ENCODE measurements at regions not wholly inside any gene's neighbourhood (a gene's known extent, or its start where the extent isn't known, plus 50 kb on each side); places are given as distances from the start of the nearest gene placed in this dataset.
"Not testable (repeated sequence)": the region's sequence is repeated elsewhere in the genome, so short reads cannot be mapped to it uniquely, and the experiment has no call there.

- no peak for DNase-seq
Measured at GRCh38 chr13:44780591-44781280, 204.6 kb upstream of the TSC22D1 start.

DNA sequence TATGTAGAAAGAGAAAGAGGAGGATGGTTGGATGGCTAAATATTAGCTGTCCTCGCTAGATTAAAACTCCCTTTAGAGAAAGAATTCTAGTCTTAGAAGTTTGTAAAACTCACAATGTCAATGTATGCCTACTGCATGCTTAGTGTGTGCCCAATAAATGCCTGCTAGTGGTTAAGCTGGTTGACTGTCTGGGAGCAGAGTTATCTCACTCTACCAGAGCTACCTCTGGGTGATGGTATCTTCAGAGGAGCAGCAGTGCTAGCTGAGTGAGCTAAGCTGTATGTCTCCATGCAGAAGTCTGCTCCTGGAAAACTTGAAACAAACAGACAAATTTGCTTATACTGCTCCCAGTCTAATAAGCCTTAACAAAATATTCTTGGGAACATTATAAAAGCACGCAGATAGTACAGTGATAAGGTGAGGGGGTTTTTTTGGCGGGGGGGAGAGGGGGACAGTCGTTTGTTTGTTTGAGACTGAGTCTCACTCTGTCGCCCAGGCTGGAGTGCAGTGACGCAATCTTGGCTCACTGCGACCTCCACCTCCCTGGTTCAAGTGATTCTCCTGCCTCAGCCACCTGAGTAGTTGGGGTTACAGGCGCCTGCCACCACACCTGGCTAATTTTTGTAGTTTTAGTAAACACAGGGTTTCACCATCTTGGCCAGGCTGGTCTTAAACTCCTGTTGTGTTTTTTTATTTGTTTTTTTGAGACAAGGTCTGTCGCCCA is 202.8 kb upstream of the TSC22D1 start:
- DNase-seq: no peak

- DNase-seq: not testable (repeated sequence)
Measured at GRCh38 chr13:44775290-44775689, 199.2 kb upstream of the TSC22D1 start.

DNA sequence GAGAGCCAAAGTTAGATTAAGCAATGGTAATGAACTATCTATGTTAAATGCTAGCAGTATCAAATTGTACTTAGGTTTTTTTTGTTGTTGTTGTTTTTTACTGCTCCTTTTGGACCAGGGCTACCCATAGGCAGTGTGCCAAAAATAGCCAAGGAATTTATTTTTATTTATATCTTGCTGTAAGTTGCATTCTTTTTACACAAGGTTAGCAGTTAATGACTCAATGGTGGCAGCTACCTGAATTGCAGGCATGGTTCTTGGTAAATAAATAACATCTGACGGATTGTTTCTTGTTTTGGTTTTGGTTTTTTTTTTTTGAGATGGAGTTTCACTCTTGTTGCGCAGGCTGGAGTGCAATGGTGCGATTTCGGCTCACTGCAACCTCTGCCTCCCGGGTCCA is 194.8 kb upstream of the TSC22D1 start:
- no peak for DNase-seq

DNA sequence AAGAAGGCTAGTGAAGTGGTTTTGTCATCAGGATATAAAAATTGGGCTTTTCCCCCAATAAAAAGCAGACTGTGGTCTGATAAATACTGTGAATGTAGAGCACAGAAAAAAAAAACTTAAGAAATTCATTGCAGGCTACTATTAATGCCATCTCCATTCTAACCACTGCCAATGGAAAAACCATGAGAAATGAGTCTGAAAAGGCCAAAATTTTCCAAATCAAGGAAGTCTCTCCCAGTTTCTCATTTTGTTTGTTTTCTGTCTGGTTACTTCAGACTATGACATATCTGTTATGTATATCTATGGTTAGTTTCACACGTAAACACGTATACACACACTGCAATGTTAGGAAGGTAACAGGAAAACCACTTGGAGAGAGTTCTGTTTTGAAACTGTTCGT is 193.6 kb upstream of the TSC22D1 start:
- no peak for DNase-seq

DNA sequence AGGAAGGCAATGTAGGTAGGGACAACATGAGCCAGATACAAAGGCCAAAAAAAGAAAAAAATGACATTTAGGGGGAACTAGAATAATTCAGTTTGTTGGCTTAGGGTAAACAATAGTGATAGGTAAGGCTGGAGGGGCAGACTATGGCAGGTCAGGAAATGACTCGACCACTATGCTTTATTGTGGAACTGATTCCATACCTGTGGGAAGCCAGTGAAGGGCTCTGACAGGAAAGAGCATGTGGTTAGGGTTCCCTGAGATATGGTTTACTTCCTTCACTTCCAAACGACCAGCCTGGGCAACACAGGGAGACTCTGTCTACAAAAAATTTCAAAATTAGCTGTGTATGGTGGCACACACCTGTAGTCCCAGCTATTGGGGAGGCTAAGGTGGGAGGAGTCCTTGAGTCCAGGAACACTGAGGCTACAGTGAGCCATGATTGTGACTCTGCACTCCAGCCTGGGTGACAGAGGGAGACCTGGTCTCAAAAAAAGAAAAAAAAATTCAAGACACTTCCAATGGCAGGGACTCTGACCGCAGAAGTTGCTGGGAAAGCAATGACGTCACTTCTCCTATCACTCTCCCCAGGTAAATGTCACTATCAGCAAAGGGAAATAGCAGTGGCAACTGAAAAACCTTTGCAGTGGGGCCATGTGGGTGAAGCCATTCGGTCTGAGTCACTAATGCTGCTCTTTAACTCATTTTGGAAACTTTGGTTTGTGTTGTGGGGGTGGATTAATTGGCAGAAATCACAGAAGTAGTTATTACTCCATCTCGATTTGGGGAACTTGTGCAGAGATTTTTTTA is 192.8 kb upstream of the TSC22D1 start:
- no peak for DNase-seq

DNA sequence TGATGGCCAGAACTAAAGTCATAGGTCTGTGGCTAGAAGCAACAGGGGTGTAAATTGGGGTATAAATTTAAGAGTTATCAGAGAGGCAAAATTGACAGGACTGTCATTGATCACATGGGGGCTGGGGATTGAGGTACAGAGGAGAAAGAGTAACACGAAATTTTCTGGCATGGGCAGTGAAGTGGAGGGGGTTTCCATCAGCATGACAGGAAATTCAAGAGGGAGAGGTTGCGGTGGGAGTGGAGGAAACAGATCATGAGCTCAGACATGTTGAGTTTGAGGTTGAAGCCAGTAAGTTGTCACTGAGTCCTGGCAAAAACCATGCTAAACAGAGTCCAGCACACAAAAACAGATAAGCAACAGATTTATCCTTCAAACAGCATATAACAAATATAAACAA is 192.1 kb upstream of the TSC22D1 start:
- DNase-seq: no peak

GRCh38 chr13:44765001-44765471 is 188.9 kb upstream of the TSC22D1 start:
- no peak for DNase-seq

GRCh38 chr13:44764302-44764692 is 188.2 kb upstream of the TSC22D1 start:
- DNase-seq: no peak

- DNase-seq: no peak
Measured at GRCh38 chr13:44763615-44764301, 187.6 kb upstream of the TSC22D1 start.

DNA sequence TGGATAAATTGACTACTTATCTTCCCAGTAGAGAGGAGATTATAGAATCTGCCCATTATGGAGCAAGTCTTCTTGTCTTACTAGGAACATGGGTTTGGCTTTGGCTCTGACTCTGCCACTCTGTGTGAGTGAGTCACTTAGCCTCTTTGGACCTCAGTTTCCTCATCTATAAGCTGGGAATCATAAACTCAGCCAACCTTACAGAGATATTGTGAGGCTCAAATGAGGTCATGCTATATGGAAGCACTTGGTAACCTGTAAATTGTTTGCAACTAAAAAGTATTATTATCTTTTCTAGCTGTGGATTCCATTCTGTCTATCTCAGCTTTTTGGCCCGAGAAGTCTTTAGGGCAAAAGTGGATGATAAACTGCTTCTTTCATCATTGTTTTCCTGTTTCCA is 186.8 kb upstream of the TSC22D1 start:
- no peak for DNase-seq

DNA sequence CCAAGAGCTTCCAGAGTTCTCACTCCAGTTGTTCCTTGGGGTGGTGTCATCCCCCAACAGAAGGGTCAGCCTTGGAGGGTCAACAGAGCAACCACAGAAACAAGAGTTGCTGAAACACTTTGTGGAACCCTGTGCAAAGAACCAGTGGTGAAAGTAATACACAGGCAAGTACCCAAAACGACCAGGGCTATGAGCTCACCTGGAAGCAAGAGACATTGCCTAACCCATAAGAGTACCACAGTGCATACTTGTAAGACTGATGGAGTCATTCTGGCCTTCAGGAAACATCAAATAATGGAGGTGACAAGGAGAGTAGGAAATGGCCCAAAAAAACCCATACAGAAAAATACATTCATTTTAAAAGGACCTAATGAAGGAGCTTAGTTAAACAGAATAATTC is 184.3 kb upstream of the TSC22D1 start:
- peak; percentile 30 for DNase-seq

- peak; percentile 77 for DNase-seq
Measured at GRCh38 chr13:44759384-44760360, 183.5 kb upstream of the TSC22D1 start.

DNA sequence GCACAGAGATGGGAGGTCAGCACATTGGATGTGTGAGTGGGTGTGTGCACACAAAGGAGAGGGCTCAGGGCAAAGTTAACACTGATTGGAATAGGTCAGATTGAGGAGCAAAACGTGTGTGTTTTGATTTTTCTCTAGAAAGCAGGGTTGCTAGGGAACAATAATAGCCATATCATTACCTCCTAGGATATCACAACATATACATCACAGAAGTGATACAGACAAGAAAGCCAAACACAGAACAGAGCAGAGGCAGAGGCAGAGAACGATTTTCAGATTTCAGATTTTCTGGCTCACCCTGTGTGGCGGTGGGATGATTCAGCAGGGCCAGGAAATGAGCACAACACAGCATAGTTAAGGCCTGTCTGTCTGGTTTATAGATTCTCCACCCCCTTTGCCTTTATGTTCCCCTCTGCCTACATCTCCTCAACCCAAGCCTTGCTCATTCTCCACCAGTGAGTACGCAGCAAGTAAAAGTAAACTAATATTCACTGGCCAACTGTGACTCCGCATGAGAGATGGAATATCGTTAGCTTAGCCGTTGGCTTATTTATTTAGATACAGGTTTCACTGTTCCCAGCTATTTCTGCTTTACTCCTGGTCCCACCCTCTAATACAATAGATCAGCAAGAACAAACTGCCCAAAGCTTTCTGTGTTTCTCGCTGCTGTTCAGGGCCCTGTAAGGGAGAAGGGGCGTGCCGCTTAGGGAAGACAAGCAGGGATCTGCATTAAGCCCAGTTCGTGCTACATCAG is 182.7 kb upstream of the TSC22D1 start:
- DNase-seq: no peak

DNA sequence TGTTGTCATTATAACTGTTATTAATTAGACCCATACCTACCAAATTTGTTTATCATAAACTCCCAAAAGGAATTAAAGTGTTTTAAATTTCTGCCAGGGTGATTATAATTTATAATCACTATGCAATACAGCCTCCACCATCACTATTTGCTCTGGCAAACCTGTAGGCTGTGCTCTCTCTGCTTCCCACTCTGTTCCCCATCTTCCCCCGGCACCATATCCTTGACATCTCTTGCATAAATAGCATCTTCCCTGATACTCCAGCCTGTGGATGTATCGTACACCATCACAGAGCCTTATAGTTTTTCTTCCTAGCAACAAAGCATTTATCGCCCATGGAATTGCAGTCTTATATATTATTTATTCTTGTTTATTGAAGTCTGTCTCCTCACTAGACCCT is 181.5 kb upstream of the TSC22D1 start:
- no peak for DNase-seq

GRCh38 chr13:44756276-44756810 is 180.2 kb upstream of the TSC22D1 start:
- DNase-seq: no peak

DNA sequence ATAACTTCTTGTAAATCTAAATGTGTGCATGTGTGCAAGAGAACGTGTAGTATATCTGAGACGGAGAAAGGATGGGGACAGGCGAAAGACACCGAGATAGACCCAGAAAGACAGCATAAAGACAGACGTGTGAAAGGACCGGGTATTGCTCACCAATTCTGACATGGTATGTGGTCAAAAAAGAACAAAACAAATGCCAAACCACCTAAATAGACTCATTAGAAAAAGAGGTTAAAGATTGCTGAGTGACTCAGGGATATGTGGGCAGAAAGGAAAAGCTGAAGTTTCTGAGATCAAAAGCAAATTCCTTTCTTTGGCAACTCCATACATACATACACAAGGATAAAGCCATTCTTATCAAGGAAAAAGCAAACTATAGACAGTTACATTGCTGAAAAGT is 179.7 kb upstream of the TSC22D1 start:
- no peak for DNase-seq

- DNase-seq: no peak
Measured at GRCh38 chr13:44752164-44752563, 176.0 kb upstream of the TSC22D1 start.

GRCh38 chr13:44750630-44751029 is 174.5 kb upstream of the TSC22D1 start:
- no peak for DNase-seq

DNA sequence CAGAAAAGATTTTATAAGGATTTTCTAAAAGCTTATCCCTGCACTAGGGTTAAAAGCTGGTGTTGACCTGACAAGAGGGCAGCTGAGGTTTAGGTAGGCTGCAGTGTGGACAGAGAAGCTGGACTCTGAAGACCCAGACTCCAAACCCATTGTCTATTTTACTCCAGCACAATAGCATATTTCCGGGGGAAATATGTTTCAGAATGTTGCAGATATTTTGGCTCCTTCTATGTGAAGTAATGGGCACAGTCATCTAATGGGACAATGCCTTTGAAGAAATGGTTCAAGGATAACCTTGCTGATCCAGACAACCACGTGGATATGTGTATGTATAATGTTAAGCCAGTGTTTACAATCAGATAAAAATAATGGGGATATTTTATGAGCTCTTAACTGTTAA is 173.8 kb upstream of the TSC22D1 start:
- DNase-seq: no peak

DNA sequence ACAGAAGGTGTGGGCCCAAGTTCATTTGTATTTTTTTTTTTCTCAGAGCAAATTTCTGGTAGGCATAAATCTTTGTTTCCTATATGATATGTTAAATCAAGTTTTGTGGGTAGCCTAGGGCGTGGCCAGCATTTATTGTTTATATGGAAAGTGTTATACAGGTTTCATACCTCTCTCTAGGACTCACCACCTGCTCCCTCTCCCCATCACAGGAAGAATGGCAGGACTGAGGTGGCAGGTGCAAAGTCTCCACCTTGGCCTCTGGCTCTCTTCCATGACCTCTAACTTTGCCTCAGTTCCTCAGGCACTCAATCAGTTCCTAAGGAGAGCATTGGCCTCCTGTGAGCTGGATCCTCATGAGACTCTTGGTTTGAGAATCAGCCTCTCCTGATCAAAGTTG is 172.3 kb upstream of the TSC22D1 start:
- DNase-seq: no peak

All from DMS79 (cell line).